GM12878 (cell line): ENCODE measurements at regions not wholly inside any gene's neighbourhood (a gene's known extent, or its start where the extent isn't known, plus 50 kb on each side); places are given as distances from the start of the nearest gene placed in this dataset.

Experiments used
- ATAC-seq: fragments of 200-7000 bp; cut with Tn5 transposase; 3 replicates; pipeline ENCODE4 v1.9.1; 2020; ENCODE audit warnings: mild to moderate bottlenecking, moderate library complexity
- BruUV-seq: library from RNA; stranded (reverse); fragments of 400-500 nt; replicated peaks from 2 replicates; lab custom pipeline; 2021; lab: Mats Ljungman, UMichigan
- CTCF ChIA-PET: fragments of 300-600 bp; sonication (Branson Sonifier 250); formaldehyde crosslinking; extraction: SDS; loops from one replicate; lab custom pipeline; 2021; ENCODE audit warnings: inconsistent platforms; lab: Yijun Ruan, JAX
- POLR2A ChIA-PET: fragments of 350-600 bp; formaldehyde crosslinking; extraction: SDS; loops from one replicate; lab custom pipeline; 2021; ENCODE audit warnings: inconsistent platforms; lab: Charles Lee
- RAD21 ChIA-PET: fragments of 300-600 bp; sonication (Branson Sonifier 250); formaldehyde crosslinking; loops from one replicate; lab custom pipeline; 2023; ENCODE audit warnings: antibody characterized with exemption; ENCODE audit not compliant: unreplicated experiment; lab: Charles Lee
- SMC1A ChIA-PET: fragments of 300-600 bp; sonication (Branson Sonifier 250); formaldehyde crosslinking; loops from one replicate; lab custom pipeline; 2023; ENCODE audit not compliant: unreplicated experiment, uncharacterized antibody; lab: Charles Lee
- DNase-seq: peaks from one replicate; pipeline ENCODE4 v3.0.0-alpha.2; 2011; ENCODE audit warnings: low read depth, low spot score
- FAIRE-seq: peaks from 3 replicates; lab custom pipeline; 2011; peaks lifted over from hg19 to GRCh38; lab: Jason Lieb, UNC
- H2AFZ ChIP-seq: 2 replicates; pipeline ENCODE4 v1.6.0; 2011; ENCODE audit warnings: low read depth, low read length, control low read depth; ENCODE audit not compliant: control insufficient read depth
- H3K27ac ChIP-seq: 2 replicates; pipeline ENCODE4 v1.5.1; 2011; ENCODE audit warnings: control low read depth; ENCODE audit not compliant: control insufficient read depth, insufficient read depth
- H3K27me3 ChIP-seq, 2 experiments: replicated peaks in 1 of 2; 2 replicates each; pipeline versions ENCODE4 v1.6.0 to v1.6.1; 2011; ENCODE audit warnings: low read length in 1 of 2; ENCODE audit not compliant: control insufficient read depth in 2 of 2, insufficient read depth in 2 of 2
- H3K36me3 ChIP-seq, 2 experiments: 2 replicates each; pipeline ENCODE4 v1.5.1; 2011; ENCODE audit warnings: low read length in 1 of 2; ENCODE audit not compliant: control insufficient read depth in 2 of 2, insufficient read depth in 2 of 2
- H3K4me1 ChIP-seq: 2 replicates; pipeline ENCODE4 v1.6.1; 2011; ENCODE audit warnings: mild to moderate bottlenecking, low read length, moderate library complexity, mixed read lengths; ENCODE audit not compliant: control insufficient read depth, insufficient read depth
- H3K4me2 ChIP-seq: 2 replicates; pipeline ENCODE4 v1.6.0; 2011; ENCODE audit warnings: control low read depth; ENCODE audit not compliant: control insufficient read depth, insufficient read depth
- H3K4me3 ChIP-seq: fragments of 200-600 bp; sonication (generic); 2 replicates; pipeline ENCODE4 v1.5.1; 2016
- H3K79me2 ChIP-seq: 2 replicates; pipeline ENCODE4 v1.6.0; 2011; ENCODE audit warnings: low read length; ENCODE audit not compliant: control insufficient read depth, insufficient read depth
- H3K9ac ChIP-seq: 2 replicates; pipeline ENCODE4 v1.8.0; 2011; ENCODE audit warnings: low read length, control low read depth, mixed read lengths; ENCODE audit not compliant: control insufficient read depth, insufficient read depth
- H3K9me3 ChIP-seq: replicated peaks from 3 replicates; pipeline ENCODE4 v1.5.1; 2011; ENCODE audit warnings: mild to moderate bottlenecking, low read length; ENCODE audit not compliant: control insufficient read depth, insufficient read depth
- H4K20me1 ChIP-seq: 2 replicates; pipeline ENCODE4 v1.6.0; 2011; ENCODE audit not compliant: control insufficient read depth, insufficient read depth
- ATF7 ChIP-seq: fragments of 450-650 bp; IDR thresholded peaks from 2 replicates; pipeline ENCODE4 v1.6.1; 2016; ENCODE audit warnings: low read depth, mild to moderate bottlenecking
- BCL11A ChIP-seq: IDR thresholded peaks from 2 replicates; pipeline ENCODE4 v1.6.1; 2011; ENCODE audit warnings: low read depth, low read length
- BCL3 ChIP-seq: IDR thresholded peaks from 2 replicates; pipeline ENCODE4 v1.6.1; 2011; ENCODE audit warnings: borderline replicate concordance, low read depth, mild to moderate bottlenecking, moderate library complexity, low read length; ENCODE audit not compliant: insufficient read depth, poor library complexity, severe bottlenecking
- BHLHE40 ChIP-seq, 2 experiments: fragments of 450-650 bp in 1 of 2; IDR thresholded peaks; 2 replicates each; pipeline ENCODE4 v1.6.1; 2011 to 2017; ENCODE audit warnings: low read depth in 2 of 2, borderline replicate concordance in 1 of 2, improper control_type of control experiment in 1 of 2, low read length in 1 of 2, mild to moderate bottlenecking in 1 of 2
- CBFB ChIP-seq: IDR thresholded peaks from 2 replicates; pipeline ENCODE4 v1.6.1; 2016; ENCODE audit warnings: antibody characterized with exemption, low read depth
- CEBPB ChIP-seq, 2 experiments: fragments of 150-350 bp in 1 of 2; IDR thresholded peaks; 2 replicates each; pipeline ENCODE4 v1.6.1; 2012 to 2014; ENCODE audit warnings: low read depth in 2 of 2, low read length in 2 of 2, borderline replicate concordance in 1 of 2, inconsistent platforms in 1 of 2
- HDAC2 ChIP-seq: fragments of 200-600 bp; sonication (generic); IDR thresholded peaks from 2 replicates; pipeline ENCODE4 v1.6.1; 2017
- IKZF1 ChIP-seq: fragments of 450-650 bp; conservative IDR thresholded peaks from 2 replicates; pipeline ENCODE4 v1.6.1; 2017; ENCODE audit warnings: antibody characterized with exemption, mild to moderate bottlenecking
- MEF2A ChIP-seq: IDR thresholded peaks from 2 replicates; pipeline ENCODE4 v1.6.1; 2011; ENCODE audit warnings: low read depth, mild to moderate bottlenecking, low read length, moderate library complexity; ENCODE audit not compliant: insufficient read depth
- MTA2 ChIP-seq: fragments of 450-650 bp; IDR thresholded peaks from 2 replicates; pipeline ENCODE4 v1.6.1; 2016; ENCODE audit warnings: low read depth, mild to moderate bottlenecking, moderate library complexity
- MTA3 ChIP-seq: IDR thresholded peaks from 2 replicates; pipeline ENCODE4 v1.6.1; 2012; ENCODE audit warnings: low read length, inconsistent platforms, borderline replicate concordance
- SRF ChIP-seq, 2 experiments: IDR thresholded peaks; 2 replicates each; pipeline ENCODE4 v1.6.1; 2011; ENCODE audit warnings: low read depth in 2 of 2, low read length in 2 of 2, mild to moderate bottlenecking in 1 of 2, moderate library complexity in 1 of 2
- YY1 ChIP-seq: IDR thresholded peaks from 2 replicates; pipeline ENCODE4 v1.6.1; 2011; ENCODE audit warnings: low read depth, mild to moderate bottlenecking, low read length
- ZNF24 ChIP-seq: fragments of 450-650 bp; IDR thresholded peaks from 2 replicates; pipeline ENCODE4 v1.6.1; 2017; ENCODE audit warnings: antibody characterized with exemption, mild to moderate bottlenecking
- ZZZ3 ChIP-seq: IDR thresholded peaks from 2 replicates; pipeline ENCODE4 v1.6.1; 2011; ENCODE audit warnings: low read depth; ENCODE audit not compliant: control insufficient read depth, insufficient read length
- WGBS: methylation state at CpG from one replicate; pipeline ENCODE4 v1.1.6; 2016; ENCODE audit warnings: low lambda C conversion rate; ENCODE audit not compliant: insufficient replicate concordance, insufficient coverage; ENCODE audit errors: missing lambda C conversion rate; 5-methylcytosine and 5-hydroxymethylcytosine counted together
- in situ Hi-C: fragments of 300-500 bp; cut with MboI; formaldehyde crosslinking; loops from 9 replicates; pipeline ENCODE4 v1.14.3; 2018; ENCODE audit warnings: mixed read lengths
- intact Hi-C: fragments of 100-400 bp; cut with micrococcal nuclease; formaldehyde crosslinking; loops from one replicate; pipeline ENCODE4 v1.14.2; 2022; ENCODE audit not compliant: unreplicated experiment

GRCh38 chr12:33054371-33054770 is 157.8 kb upstream of the PKP2 start:
- Histone ChIP-seq H3K36me3 (no peaks in the 10 kb centered on the region), H2AFZ (no peak overlapping the region), H4K20me1 (no peaks in the 10 kb centered on the region), H3K4me2 (no peak overlapping the region), H3K9ac (no peak overlapping the region), H3K4me1 (no peaks in the 10 kb centered on the region), H3K27ac (no peak overlapping the region), H3K9me3 (no peaks in the 10 kb centered on the region), H3K4me3 (no peak overlapping the region), H3K79me2 (no peaks in the 10 kb centered on the region), H3K27me3 (no peaks in the 10 kb centered on the region)
- ChIA-PET RAD21 (no interaction called here), SMC1A (no interaction called here), POLR2A (no interaction called here), CTCF (no interaction called here)
- TF ChIP-seq ZZZ3 (no peak), MEF2A (no peak), ZNF24 (no peak), MTA2 (no peak), YY1 (no peak), CBFB (no peak)
- in situ Hi-C loops (no loop called here), intact Hi-C loops (no loop called here)
- BruUV-seq: no TSS peak
- no peak for FAIRE-seq
- no peak for DNase-seq
- WGBS: 62% methylated on average over 3 of the region's 3 CpGs
- ATAC-seq: no peak

- FAIRE-seq (no peak), DNase-seq (no peak), ATAC-seq (no peak)
- Histone ChIP-seq H3K9me3 (no peaks in the 10 kb centered on the region), H3K27ac (no peak overlapping the region), H3K9ac (no peak overlapping the region), H3K4me3 (no peak overlapping the region), H3K4me1 (no peaks in the 10 kb centered on the region), H3K79me2 (no peaks in the 10 kb centered on the region), H3K27me3 (no peaks in the 10 kb centered on the region), H2AFZ (no peak overlapping the region), H4K20me1 (no peaks in the 10 kb centered on the region), H3K4me2 (no peak overlapping the region), H3K36me3 (no peaks in the 10 kb centered on the region)
- intact Hi-C loops (no loop called here), in situ Hi-C loops (no loop called here)
- 51% methylated on average over 36 of the region's 41 CpGs for WGBS
- SMC1A ChIA-PET: no interaction called here
- CTCF ChIA-PET: no interaction called here
- POLR2A ChIA-PET: no interaction called here
- RAD21 ChIA-PET: no interaction called here
- no TSS peak for BruUV-seq
- TF ChIP-seq BHLHE40 (IDR thresholded peaks at IDR 0.05; ENCODE audit: borderline replicate concordance in 1 of 2, low read depth in 2 of 2, low read length in 1 of 2) (no peak), HDAC2 (no peak), SRF (IDR thresholded peaks at IDR 0.05; ENCODE audit: low read depth in 2 of 2, low read length in 2 of 2) (no peak), CEBPB (IDR thresholded peaks at IDR 0.05; ENCODE audit: borderline replicate concordance in 1 of 2, low read depth in 2 of 2, low read length in 2 of 2) (no peak), MTA3 (no peak), BCL11A (no peak), ATF7 (no peak), BCL3 (no peak), IKZF1 (no peak)
Measured at GRCh38 chr12:33052141-33053051, 155.8 kb upstream of the PKP2 start.
